GM21786 (cell line): ENCODE measurements at regions not wholly inside any gene's neighbourhood (a gene's known extent, or its start where the extent isn't known, plus 50 kb on each side); places are given as distances from the start of the nearest gene placed in this dataset.

Experiments used
- ATAC-seq: cut with Tn5 transposase; IDR thresholded peaks from one replicate; pipeline ENCODE4 v1.9.1; 2021; ENCODE audit not compliant: unreplicated experiment

DNA sequence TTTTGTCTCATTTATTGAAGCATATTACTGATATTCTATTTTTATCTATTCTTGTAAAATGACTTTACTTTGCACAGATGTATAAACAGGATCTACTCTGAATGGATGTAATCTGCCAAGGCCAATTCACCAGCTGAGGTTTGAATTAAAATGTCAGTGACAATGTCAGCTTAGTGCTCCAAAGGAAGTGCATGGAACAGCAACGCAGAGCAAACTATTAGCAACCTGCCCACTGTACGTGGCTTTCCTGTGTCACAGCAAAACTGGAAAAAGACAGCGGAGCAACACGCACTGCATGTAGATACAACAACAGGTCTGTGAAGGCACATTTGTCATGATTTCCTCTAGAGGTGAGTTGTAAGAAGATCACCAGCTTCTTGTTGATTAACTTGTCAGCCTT, 409.4 kb downstream of the MED10 start:
- ATAC-seq, result no peak

GRCh38 chr5:5967944-5968343, 410.4 kb downstream of the MED10 start:
- no peak for ATAC-seq

GRCh38 chr5:5967373-5967772, 411.0 kb downstream of the MED10 start:
- no peak for ATAC-seq

DNA sequence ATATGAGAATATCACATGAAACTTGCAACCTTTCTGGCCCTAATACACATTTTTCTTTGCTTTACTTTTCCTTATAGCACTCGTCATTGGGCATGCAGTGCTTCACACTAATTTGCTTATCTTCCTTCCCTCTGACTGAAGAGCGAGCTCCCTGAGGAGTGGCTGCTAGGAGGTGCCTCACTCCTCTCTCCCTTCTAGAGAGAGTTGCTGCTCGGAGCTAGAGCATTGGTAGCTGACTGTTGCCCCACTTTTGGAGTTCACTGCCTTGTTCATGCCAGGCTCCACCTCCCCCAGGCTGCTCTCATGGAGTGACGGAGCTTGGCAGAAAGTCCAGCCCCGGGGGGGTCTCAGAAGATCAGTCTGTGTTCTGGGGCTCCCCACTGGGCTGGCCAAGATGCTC, 413.2 kb downstream of the MED10 start:
- no peak for ATAC-seq

- no peak for ATAC-seq
These were observed 414.0 kb downstream of the MED10 start for GRCh38 chr5:5964347-5964746.

- no peak for ATAC-seq
These were observed 420.6 kb downstream of the MED10 start for GRCh38 chr5:5957737-5958136.

GRCh38 chr5:5954275-5954598, 424.1 kb downstream of the MED10 start:
- no peak for ATAC-seq

DNA sequence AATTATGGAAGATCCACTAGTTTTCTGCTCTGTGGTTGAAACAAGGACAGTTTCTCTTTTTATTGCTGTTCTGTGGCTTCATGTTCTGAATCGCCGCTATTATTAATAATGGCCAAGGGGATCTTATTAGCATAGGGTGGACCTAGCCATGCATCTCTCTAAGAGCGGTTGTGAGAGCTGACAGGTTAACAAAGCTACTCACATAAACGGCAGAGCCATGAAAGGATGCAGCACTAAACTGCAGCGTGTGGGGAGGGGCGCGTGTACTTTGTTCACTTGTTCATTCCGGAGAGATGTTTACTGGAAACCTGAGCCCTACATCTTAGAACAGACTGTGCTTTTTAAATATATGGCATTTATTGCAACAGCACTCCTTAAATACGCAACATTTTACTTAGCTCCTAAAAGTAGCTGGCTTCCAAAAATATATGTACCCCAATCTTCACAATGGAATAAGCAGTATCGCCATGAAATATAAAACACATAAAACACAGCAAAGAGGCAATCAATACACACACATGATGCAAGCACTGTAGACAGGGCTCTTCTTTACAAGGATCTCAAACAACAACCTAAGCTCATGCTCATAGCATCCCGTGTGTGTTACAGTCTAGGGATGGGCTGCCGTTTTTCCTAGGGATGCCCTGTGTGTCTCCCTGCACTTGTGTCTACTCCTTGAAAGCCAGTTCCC, 424.6 kb downstream of the MED10 start:
- no peak for ATAC-seq

DNA sequence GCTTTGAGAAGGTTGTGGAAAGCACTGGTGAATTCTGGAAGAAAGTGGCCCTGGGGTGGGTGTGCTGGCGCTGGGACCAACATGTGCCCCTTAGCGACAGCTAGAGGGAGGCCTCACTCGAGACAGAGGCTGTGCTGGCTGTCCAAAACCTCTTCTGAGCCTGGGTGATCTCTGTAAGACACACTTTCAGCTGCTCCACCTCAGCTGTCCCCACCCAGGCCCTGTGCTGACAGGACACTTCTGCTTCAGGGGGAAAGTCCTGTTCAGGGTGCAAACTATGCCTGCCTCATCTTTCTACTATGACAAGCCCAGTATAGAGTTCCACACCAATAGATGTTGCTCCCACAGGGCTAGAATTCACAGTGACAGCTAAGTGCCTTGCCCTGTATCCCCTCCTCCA, 426.4 kb downstream of the MED10 start:
- ATAC-seq, result no peak

DNA sequence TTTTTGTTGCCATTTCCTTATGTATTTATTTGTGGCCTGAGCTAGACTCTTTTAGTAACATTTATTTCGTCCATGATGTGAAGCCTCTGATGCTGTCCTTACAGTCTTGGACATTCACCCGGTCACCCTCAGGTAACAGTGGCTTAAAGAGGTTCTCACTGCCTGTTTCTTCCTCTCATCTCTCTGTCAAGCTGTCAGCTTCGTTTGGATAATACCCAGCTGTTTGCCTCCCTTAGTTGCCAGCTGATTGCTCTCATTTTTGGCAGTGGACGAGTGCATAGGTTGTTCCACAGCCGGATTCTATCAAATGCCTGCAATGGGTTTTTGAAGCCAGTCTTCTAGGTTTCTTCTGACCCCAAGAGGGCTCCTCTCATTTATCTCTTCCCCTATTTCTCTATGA, 427.7 kb downstream of the MED10 start:
- no peak for ATAC-seq

- no peak for ATAC-seq
These were observed 436.9 kb downstream of the MED10 start for GRCh38 chr5:5941486-5941885.

DNA sequence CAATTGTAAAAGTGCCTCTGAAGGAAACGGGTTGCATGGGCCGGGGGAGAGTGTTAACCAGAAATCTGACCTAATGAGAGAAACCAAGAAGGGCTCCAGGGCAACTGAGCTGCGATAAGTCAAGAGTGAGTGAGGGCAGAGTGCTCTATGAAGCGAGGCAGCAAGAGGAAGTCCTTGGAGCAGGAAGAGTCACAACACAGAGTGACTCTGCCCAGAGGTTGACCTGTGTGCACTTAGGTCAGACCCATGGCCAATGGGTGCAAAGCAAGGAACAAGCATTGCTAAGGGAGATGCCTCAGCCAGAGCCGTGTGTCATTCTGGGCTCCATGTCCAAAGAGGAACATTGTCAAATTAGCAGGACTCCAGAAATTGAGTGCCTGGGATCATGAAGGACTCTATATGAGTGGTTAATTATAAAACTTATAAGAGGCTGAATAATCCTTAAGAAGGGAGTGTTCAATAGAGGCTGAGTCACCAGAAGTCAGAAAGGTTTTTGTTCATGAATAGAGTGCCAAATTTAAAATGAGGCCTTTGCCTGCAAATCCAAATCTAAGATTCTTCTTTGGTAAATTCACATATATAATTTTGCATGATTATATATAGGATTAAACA, 438.5 kb downstream of the MED10 start:
- no peak for ATAC-seq

DNA sequence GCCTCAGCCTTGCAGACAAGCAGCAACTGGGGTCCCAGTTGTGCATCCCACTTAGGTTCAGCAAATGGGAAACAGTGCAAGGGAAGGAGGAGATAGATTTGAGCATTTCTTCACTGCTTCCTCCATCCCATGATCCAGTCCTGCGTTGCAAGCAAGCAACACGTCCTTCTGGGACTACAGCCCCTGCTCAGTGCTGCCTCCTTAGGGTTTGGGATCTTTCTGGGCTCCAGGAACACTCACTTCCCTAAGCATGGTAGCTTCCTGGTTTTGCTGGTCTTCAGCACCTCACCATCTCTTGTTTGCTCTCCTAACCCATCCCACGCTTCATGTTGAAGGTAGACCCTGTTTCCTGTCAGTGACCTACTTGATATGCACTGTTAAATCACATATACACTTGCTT, 444.7 kb downstream of the MED10 start:
- no peak for ATAC-seq

GRCh38 chr5:5932824-5933223, 445.5 kb downstream of the MED10 start:
- ATAC-seq, result no peak

- ATAC-seq, result no peak
These were observed 447.8 kb downstream of the MED10 start for GRCh38 chr5:5930561-5930960.

GRCh38 chr5:5929291-5930020, 448.9 kb downstream of the MED10 start:
- ATAC-seq, result no peak

GRCh38 chr5:5925191-5925590, 453.2 kb downstream of the MED10 start:
- no peak for ATAC-seq

- ATAC-seq, result no peak
These were observed 458.9 kb downstream of the MED10 start for GRCh38 chr5:5919411-5919810.

- no peak for ATAC-seq
These were observed 471.6 kb downstream of the MED10 start for GRCh38 chr5:5906778-5907177.

- ATAC-seq, result no peak
These were observed 473.2 kb downstream of the MED10 start for GRCh38 chr5:5905186-5905585.

DNA sequence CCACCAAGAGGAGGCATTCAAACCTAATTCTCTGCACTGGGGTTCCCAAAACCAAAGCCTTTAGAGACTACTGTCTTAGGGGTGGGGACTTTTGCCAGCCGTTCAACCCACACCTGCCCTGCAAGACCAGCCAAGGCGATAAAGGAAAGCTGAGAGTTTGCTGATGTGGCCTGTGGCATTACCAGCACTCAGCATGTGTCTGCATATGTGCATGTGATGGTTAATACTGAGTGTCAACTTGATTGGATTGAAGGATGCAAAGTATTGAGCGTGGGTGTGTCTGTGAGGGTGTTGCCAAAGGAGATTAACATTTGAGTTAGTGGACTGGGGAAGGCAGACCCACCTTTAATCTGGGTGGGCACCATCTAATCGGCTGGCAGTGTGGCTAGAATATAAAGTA, 474.2 kb downstream of the MED10 start:
- ATAC-seq, result no peak
